IPS-15b (cell line): ENCODE measurements at regions not wholly inside any gene's neighbourhood (a gene's known extent, or its start where the extent isn't known, plus 50 kb on each side); places are given as distances from the start of the nearest gene placed in this dataset.
"Not testable (repeated sequence)": the region's sequence is repeated elsewhere in the genome, so short reads cannot be mapped to it uniquely, and the experiment has no call there.

Experiments used
- H3K27me3 ChIP-seq: one replicate; pipeline ENCODE4 v1.6.1; 2013; ENCODE audit warnings: low read length; ENCODE audit not compliant: control insufficient read depth, insufficient read depth
- H3K36me3 ChIP-seq: one replicate; pipeline ENCODE4 v1.6.1; 2013; ENCODE audit warnings: low read length; ENCODE audit not compliant: control insufficient read depth, insufficient read depth
- H3K4me1 ChIP-seq: one replicate; pipeline ENCODE4 v1.6.1; 2013; ENCODE audit warnings: mild to moderate bottlenecking, low read length; ENCODE audit not compliant: control insufficient read depth, insufficient read depth
- H3K4me3 ChIP-seq: one replicate; pipeline ENCODE4 v1.5.1; 2013; ENCODE audit warnings: low read depth, low read length
- H3K9ac ChIP-seq: one replicate; pipeline ENCODE4 v1.6.1; 2013; ENCODE audit warnings: low read depth, mild to moderate bottlenecking, low read length
- H3K9me3 ChIP-seq: one replicate; pipeline ENCODE4 v1.6.1; 2013; ENCODE audit warnings: mild to moderate bottlenecking, low read length; ENCODE audit not compliant: control insufficient read depth, insufficient read depth

- Histone ChIP-seq H3K36me3 (no peaks in the 10 kb centered on the region), H3K27me3 (no peaks in the 10 kb centered on the region), H3K9ac (peak overlapping the region; percentile 55), H3K4me1 (peaks cover 39% of the 10 kb centered on the region), H3K4me3 (peak overlapping the region; percentile 19), H3K9me3 (no peaks in the 10 kb centered on the region)
Observed at GRCh38 chr5:25448646-25449045, 803.9 kb upstream of the CDH10 start.

GRCh38 chr5:25448190-25448621 lies 803.4 kb upstream of the CDH10 start:
- Histone ChIP-seq H3K36me3 (no peaks in the 10 kb centered on the region), H3K4me1 (peaks cover 39% of the 10 kb centered on the region), H3K9ac (peak overlapping the region; percentile 55), H3K4me3 (peak overlapping the region; percentile 19), H3K9me3 (no peaks in the 10 kb centered on the region), H3K27me3 (no peaks in the 10 kb centered on the region)

GRCh38 chr5:25446061-25446420 lies 801.3 kb upstream of the CDH10 start:
- H3K9ac ChIP-seq, H3K4me3 ChIP-seq, H3K9me3 ChIP-seq, H3K27me3 ChIP-seq, H3K36me3 ChIP-seq: not testable (repeated sequence)
- peaks cover 37% of the 10 kb centered on the region for H3K4me1 ChIP-seq

- Histone ChIP-seq H3K4me1 (peaks cover 33% of the 10 kb centered on the region), H3K4me3 (peak overlapping the region; percentile 78), H3K9ac (peak overlapping the region; percentile 98)
- not testable (repeated sequence) for H3K9me3 ChIP-seq, H3K36me3 ChIP-seq, H3K27me3 ChIP-seq
Observed at GRCh38 chr5:25445381-25446060, 800.7 kb upstream of the CDH10 start.

GRCh38 chr5:25444697-25445096 lies 799.9 kb upstream of the CDH10 start:
- H3K36me3 ChIP-seq, result no peaks in the 10 kb centered on the region
- peaks cover 29% of the 10 kb centered on the region for H3K4me1 ChIP-seq
- H3K4me3 ChIP-seq, result peak overlapping the region; percentile 78
- H3K9ac ChIP-seq, result peak overlapping the region; percentile 98
- no peaks in the 10 kb centered on the region for H3K27me3 ChIP-seq
- H3K9me3 ChIP-seq, result no peaks in the 10 kb centered on the region

GRCh38 chr5:25441810-25442209 lies 797.0 kb upstream of the CDH10 start:
- Histone ChIP-seq H3K4me3 (peak overlapping the region; percentile 78), H3K9ac (peak overlapping the region; percentile 38), H3K4me1 (peaks cover 12% of the 10 kb centered on the region), H3K36me3 (peaks cover 5% of the 10 kb centered on the region), H3K27me3 (no peaks in the 10 kb centered on the region), H3K9me3 (no peaks in the 10 kb centered on the region)

GRCh38 chr5:25439025-25439424 lies 794.2 kb upstream of the CDH10 start:
- peak overlapping the region; percentile 30 for H3K4me3 ChIP-seq
- H3K27me3 ChIP-seq, result no peaks in the 10 kb centered on the region
- no peak overlapping the region for H3K9ac ChIP-seq
- peaks cover 8% of the 10 kb centered on the region for H3K4me1 ChIP-seq
- peaks cover 5% of the 10 kb centered on the region for H3K36me3 ChIP-seq
- H3K9me3 ChIP-seq, result no peaks in the 10 kb centered on the region

GRCh38 chr5:25438375-25438774 lies 793.6 kb upstream of the CDH10 start:
- not testable (repeated sequence) for H3K9me3 ChIP-seq, H3K36me3 ChIP-seq, H3K9ac ChIP-seq, H3K4me3 ChIP-seq, H3K4me1 ChIP-seq, H3K27me3 ChIP-seq

GRCh38 chr5:25436452-25436851 lies 791.7 kb upstream of the CDH10 start:
- no peak overlapping the region for H3K9ac ChIP-seq
- H3K4me1 ChIP-seq, result peaks cover 8% of the 10 kb centered on the region
- peaks cover 5% of the 10 kb centered on the region for H3K36me3 ChIP-seq
- H3K27me3 ChIP-seq, result no peaks in the 10 kb centered on the region
- H3K4me3 ChIP-seq, result peak overlapping the region; percentile 23
- no peaks in the 10 kb centered on the region for H3K9me3 ChIP-seq

GRCh38 chr5:25435882-25436281 lies 791.1 kb upstream of the CDH10 start:
- no peak overlapping the region for H3K9ac ChIP-seq
- H3K36me3 ChIP-seq, result peaks cover 5% of the 10 kb centered on the region
- H3K9me3 ChIP-seq, result no peaks in the 10 kb centered on the region
- H3K27me3 ChIP-seq, result no peaks in the 10 kb centered on the region
- peak overlapping the region; percentile 18 for H3K4me3 ChIP-seq
- peaks cover 8% of the 10 kb centered on the region for H3K4me1 ChIP-seq

GRCh38 chr5:25427240-25427639 lies 782.5 kb upstream of the CDH10 start:
- Histone ChIP-seq H3K9ac (no peak overlapping the region), H3K9me3 (no peaks in the 10 kb centered on the region), H3K36me3 (no peaks in the 10 kb centered on the region)

GRCh38 chr5:25423271-25423670 lies 778.5 kb upstream of the CDH10 start:
- Histone ChIP-seq H3K4me3 (no peak overlapping the region), H3K36me3 (no peaks in the 10 kb centered on the region), H3K9ac (no peak overlapping the region), H3K9me3 (no peaks in the 10 kb centered on the region), H3K27me3 (no peaks in the 10 kb centered on the region), H3K4me1 (no peaks in the 10 kb centered on the region)

More at GRCh38 chr5:25427240-25427639, 782.5 kb upstream of the CDH10 start:
- Histone ChIP-seq H3K4me3 (no peak overlapping the region), H3K4me1 (no peaks in the 10 kb centered on the region), H3K27me3 (no peaks in the 10 kb centered on the region)
